Kidney (tissue), 13 donors: ENCODE measurements at regions not wholly inside any gene's neighbourhood (a gene's known extent, or its start where the extent isn't known, plus 50 kb on each side); places are given as distances from the start of the nearest gene placed in this dataset.

ENCODE experiments used
- DNase-seq, 5 donors: peaks; one replicate each; pipeline ENCODE4 v3.0.0-alpha.2; 2013 to 2020
- FAIRE-seq: peaks from 2 replicates; lab custom pipeline; 2012; peaks lifted over from hg19 to GRCh38; lab: Jason Lieb, UNC
- H3K27ac ChIP-seq, 2 donors: one replicate each; pipeline ENCODE4 v1.7.0; 2013; ENCODE audit warnings: low read depth in 2 of 2, low read length in 2 of 2, inconsistent platforms in 1 of 2
- H3K27me3 ChIP-seq: one replicate; pipeline ENCODE4 v1.7.1; 2013; ENCODE audit warnings: low read length, inconsistent platforms; ENCODE audit not compliant: control insufficient read depth, insufficient read depth
- H3K36me3 ChIP-seq, 3 donors: one replicate each; pipeline versions ENCODE4 v1.7.0 to v1.7.1; 2013; ENCODE audit warnings: low read length in 3 of 3, control low read depth in 1 of 3, inconsistent platforms in 1 of 3; ENCODE audit not compliant: insufficient read depth in 3 of 3, control insufficient read depth in 2 of 3
- H3K4me1 ChIP-seq, 3 donors: one replicate each; pipeline versions ENCODE4 v1.7.0 to v1.7.1; 2013; ENCODE audit warnings: low read length in 3 of 3, inconsistent platforms in 1 of 3, low read depth in 1 of 3; ENCODE audit not compliant: control insufficient read depth in 2 of 3, insufficient read depth in 2 of 3
- H3K4me3 ChIP-seq, 3 donors: one replicate each; pipeline versions ENCODE4 v1.7.0 to v1.8.1; 2013; ENCODE audit warnings: low read length in 3 of 3, control low read depth in 1 of 3, inconsistent platforms in 1 of 3
- H3K9ac ChIP-seq, 3 donors: one replicate each; pipeline versions ENCODE4 v1.7.0 to v1.7.1; 2013; ENCODE audit warnings: low read length in 3 of 3, control low read depth in 1 of 3, inconsistent platforms in 1 of 3
- H3K9me3 ChIP-seq, 3 donors: one replicate each; pipeline versions ENCODE4 v1.7.0 to v1.7.1; 2013; ENCODE audit warnings: low read length in 3 of 3, control low read depth in 1 of 3, inconsistent platforms in 1 of 3; ENCODE audit not compliant: control insufficient read depth in 2 of 3, insufficient read depth in 1 of 3
- intact Hi-C: fragments of 100-400 bp; cut with DNase I; formaldehyde crosslinking; loops from one replicate; pipeline ENCODE4 v1.11.1; 2022
- TF ChIP-seq, protein P1 (sequence below): IDR thresholded peaks from 3 replicates; pipeline ENCODE4 v1.5.1; 2012; ENCODE audit warnings: mild to moderate bottlenecking, moderate library complexity, borderline replicate concordance; ENCODE audit not compliant: insufficient read depth; ENCODE audit errors: extremely low read depth
- donor health status: control.
- donor health status: control.
- donor health status: control.
- donor health status: control.
- donor health status: control.
- donor health status: DM: yes; HTN: yes; CAD: no.
- donor health status: Normal renal cell carcinoma (clear cell type).

GRCh38 chr1:233561708-233562426, 52.0 kb upstream of the KCNK1 start:
- no peak overlapping the region for H3K9ac ChIP-seq
- H3K27me3 ChIP-seq: no peaks in the 10 kb centered on the region
- FAIRE-seq: no peak
- H3K27ac ChIP-seq: no peak overlapping the region
- TF ChIP-seq, protein P1, sequence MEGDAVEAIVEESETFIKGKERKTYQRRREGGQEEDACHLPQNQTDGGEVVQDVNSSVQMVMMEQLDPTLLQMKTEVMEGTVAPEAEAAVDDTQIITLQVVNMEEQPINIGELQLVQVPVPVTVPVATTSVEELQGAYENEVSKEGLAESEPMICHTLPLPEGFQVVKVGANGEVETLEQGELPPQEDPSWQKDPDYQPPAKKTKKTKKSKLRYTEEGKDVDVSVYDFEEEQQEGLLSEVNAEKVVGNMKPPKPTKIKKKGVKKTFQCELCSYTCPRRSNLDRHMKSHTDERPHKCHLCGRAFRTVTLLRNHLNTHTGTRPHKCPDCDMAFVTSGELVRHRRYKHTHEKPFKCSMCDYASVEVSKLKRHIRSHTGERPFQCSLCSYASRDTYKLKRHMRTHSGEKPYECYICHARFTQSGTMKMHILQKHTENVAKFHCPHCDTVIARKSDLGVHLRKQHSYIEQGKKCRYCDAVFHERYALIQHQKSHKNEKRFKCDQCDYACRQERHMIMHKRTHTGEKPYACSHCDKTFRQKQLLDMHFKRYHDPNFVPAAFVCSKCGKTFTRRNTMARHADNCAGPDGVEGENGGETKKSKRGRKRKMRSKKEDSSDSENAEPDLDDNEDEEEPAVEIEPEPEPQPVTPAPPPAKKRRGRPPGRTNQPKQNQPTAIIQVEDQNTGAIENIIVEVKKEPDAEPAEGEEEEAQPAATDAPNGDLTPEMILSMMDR: no peak
- no peaks in the 10 kb centered on the region for H3K36me3 ChIP-seq
- peaks cover 0 to 4% (median 0%) of the 10 kb centered on the region in 3 donors for H3K9me3 ChIP-seq
- DNase-seq: no peak
- no peaks in the 10 kb centered on the region for H3K4me1 ChIP-seq
- intact Hi-C loops: no loop called here
- no peak overlapping the region for H3K4me3 ChIP-seq
